Endothelial cell (in vitro differentiated cells): ENCODE measurements at regions not wholly inside any gene's neighbourhood (a gene's known extent, or its start where the extent isn't known, plus 50 kb on each side); places are given as distances from the start of the nearest gene placed in this dataset.
"Not testable (repeated sequence)": the region's sequence is repeated elsewhere in the genome, so short reads cannot be mapped to it uniquely, and the experiment has no call there.

ENCODE experiments used
- DNase-seq: peaks from one replicate; pipeline ENCODE4 v3.0.0; 2021; ENCODE audit warnings: low spot score
- H3K27ac Mint-ChIP-seq: one replicate; pipeline ENCODE4 v1.8.0; 2021; ENCODE audit warnings: mixed read lengths, inconsistent platforms; ENCODE audit not compliant: unreplicated experiment
- H3K27me3 Mint-ChIP-seq: one replicate; pipeline ENCODE4 v1.8.0; 2021; ENCODE audit warnings: mild to moderate bottlenecking, moderate library complexity, mixed read lengths, inconsistent platforms; ENCODE audit not compliant: unreplicated experiment
- H3K36me3 Mint-ChIP-seq: one replicate; pipeline ENCODE4 v1.8.0; 2021; ENCODE audit warnings: mild to moderate bottlenecking, low read depth, mixed read lengths, inconsistent platforms; ENCODE audit not compliant: unreplicated experiment
- H3K4me1 Mint-ChIP-seq: one replicate; pipeline ENCODE4 v1.8.0; 2021; ENCODE audit warnings: mild to moderate bottlenecking, mixed read lengths, inconsistent platforms; ENCODE audit not compliant: unreplicated experiment
- H3K4me3 Mint-ChIP-seq: one replicate; pipeline ENCODE4 v1.8.0; 2021; ENCODE audit warnings: mild to moderate bottlenecking, mixed read lengths, inconsistent platforms; ENCODE audit not compliant: unreplicated experiment
- H3K9me3 Mint-ChIP-seq: one replicate; pipeline ENCODE4 v1.8.0; 2021; ENCODE audit warnings: mixed read lengths, inconsistent platforms; ENCODE audit not compliant: unreplicated experiment
- CTCF ChIP-seq: fragments of 200-600 bp; sonication (generic); IDR thresholded peaks from one replicate; pipeline ENCODE4 v1.5.0; 2021; ENCODE audit warnings: antibody characterized with exemption; ENCODE audit not compliant: unreplicated experiment

- no peaks in the 10 kb centered on the region for H3K9me3 Mint-ChIP-seq
- no peak for TF ChIP-seq CTCF
- no peak for DNase-seq
- no peak overlapping the region for H3K4me3 Mint-ChIP-seq
- H3K36me3 Mint-ChIP-seq, result no peaks in the 10 kb centered on the region
- H3K27ac Mint-ChIP-seq, result no peak overlapping the region
- H3K4me1 Mint-ChIP-seq, result no peaks in the 10 kb centered on the region
- H3K27me3 Mint-ChIP-seq, result peaks cover 1% of the 10 kb centered on the region
These were observed 144.9 kb upstream of the HAPLN1 start for GRCh38 chr5:83865579-83865978.

GRCh38 chr5:83864652-83865051, 144.0 kb upstream of the HAPLN1 start:
- no peaks in the 10 kb centered on the region for H3K9me3 Mint-ChIP-seq

GRCh38 chr5:83857341-83857740, 136.7 kb upstream of the HAPLN1 start:
- H3K36me3 Mint-ChIP-seq, result peaks cover under 1% of the 10 kb centered on the region
- H3K27ac Mint-ChIP-seq, result no peak overlapping the region
- H3K4me1 Mint-ChIP-seq, result no peaks in the 10 kb centered on the region
- H3K9me3 Mint-ChIP-seq, result no peaks in the 10 kb centered on the region
- H3K27me3 Mint-ChIP-seq, result peaks cover 2% of the 10 kb centered on the region
- no peak for TF ChIP-seq CTCF
- DNase-seq, result no peak
- H3K4me3 Mint-ChIP-seq, result no peak overlapping the region

More at GRCh38 chr5:83864652-83865051, 144.0 kb upstream of the HAPLN1 start:
- Mint-ChIP-seq H3K4me1 (no peaks in the 10 kb centered on the region), H3K27ac (no peak overlapping the region), H3K36me3 (no peaks in the 10 kb centered on the region), H3K27me3 (peaks cover 1% of the 10 kb centered on the region), H3K4me3 (no peak overlapping the region)
- no peak for TF ChIP-seq CTCF
- DNase-seq, result no peak

DNA sequence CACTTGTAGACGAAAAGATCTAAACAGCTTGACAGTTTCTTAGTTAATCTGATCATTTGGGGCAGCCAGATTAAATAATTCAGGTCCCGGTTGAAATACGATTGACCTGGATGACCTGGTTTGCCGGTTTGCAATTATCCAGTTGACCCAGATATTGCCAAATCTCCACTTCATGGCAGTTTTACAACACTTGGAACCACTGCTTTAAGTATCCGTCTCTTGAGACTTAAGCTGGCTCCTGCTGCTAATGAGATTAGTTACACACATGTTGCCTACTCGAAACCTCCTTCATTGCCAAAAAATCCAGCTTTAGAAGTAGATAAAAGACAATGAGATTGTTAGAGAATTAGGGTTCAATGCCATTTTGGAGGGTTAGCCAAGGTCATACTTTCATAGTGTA, 136.2 kb upstream of the HAPLN1 start:
- Mint-ChIP-seq H3K27ac (no peak overlapping the region), H3K4me1 (peaks cover 2% of the 10 kb centered on the region), H3K9me3 (no peaks in the 10 kb centered on the region), H3K27me3 (peaks cover 2% of the 10 kb centered on the region), H3K4me3 (no peak overlapping the region), H3K36me3 (peaks cover 3% of the 10 kb centered on the region)
- no peak for DNase-seq
- TF ChIP-seq CTCF, result no peak

- not testable (repeated sequence) for H3K27me3 Mint-ChIP-seq, H3K27ac Mint-ChIP-seq, H3K36me3 Mint-ChIP-seq, H3K4me3 Mint-ChIP-seq, DNase-seq, H3K9me3 Mint-ChIP-seq
- H3K4me1 Mint-ChIP-seq, result peaks cover 21% of the 10 kb centered on the region
These were observed 129.8 kb upstream of the HAPLN1 start for GRCh38 chr5:83850412-83850811.

GRCh38 chr5:83848941-83849340, 128.3 kb upstream of the HAPLN1 start:
- peaks cover 21% of the 10 kb centered on the region for H3K4me1 Mint-ChIP-seq
- H3K4me3 Mint-ChIP-seq, result no peak overlapping the region
- no peaks in the 10 kb centered on the region for H3K27me3 Mint-ChIP-seq
- H3K36me3 Mint-ChIP-seq, result peaks cover 3% of the 10 kb centered on the region
- TF ChIP-seq CTCF, result no peak
- no peaks in the 10 kb centered on the region for H3K9me3 Mint-ChIP-seq
- H3K27ac Mint-ChIP-seq, result no peak overlapping the region
- no peak for DNase-seq
